ENCODE measurements at regions not wholly inside any gene's neighbourhood (a gene's known extent, or its start where the extent isn't known, plus 50 kb on each side); places are given as distances from the start of the nearest gene placed in this dataset.
"Not testable (repeated sequence)": the region's sequence is repeated elsewhere in the genome, so short reads cannot be mapped to it uniquely, and the experiment has no call there.

DNA sequence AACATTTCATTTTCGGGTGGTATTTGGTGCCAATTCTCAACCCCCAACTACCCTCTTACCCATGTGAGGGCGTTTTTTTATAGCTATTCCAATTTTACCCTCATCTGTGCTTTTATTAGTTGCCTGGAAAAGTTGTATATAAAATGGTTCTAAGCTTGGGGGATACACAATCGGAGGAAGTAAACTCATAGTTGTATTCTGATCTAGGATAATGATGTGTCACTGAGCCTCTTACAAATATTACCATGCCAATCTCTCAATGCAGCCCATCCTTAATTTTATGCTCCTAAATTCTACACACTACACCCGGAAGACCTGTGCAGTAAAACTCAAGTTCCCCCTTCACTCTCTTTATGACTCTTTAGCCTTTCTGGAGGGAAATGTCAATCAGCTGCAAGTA lies 1206.5 kb upstream of the FLRT2 start:
- H3K9me3 ChIP-seq (ENCODE audit: low read depth, low read length), result no peaks in the 10 kb centered on the region
- no peak overlapping the region for H3K9ac ChIP-seq (ENCODE audit: insufficient read length)
- no peaks in the 10 kb centered on the region for H3K36me3 ChIP-seq (ENCODE audit: insufficient read depth, low read length)
- H3K27ac ChIP-seq, result no peak overlapping the region
- DNase-seq (ENCODE audit: low read depth, low spot score), result no peak
- H3K4me3 ChIP-seq, result no peak overlapping the region
- TF ChIP-seq EZH2 (IDR thresholded peaks at IDR 0.05), result no peak
- no peak for TF ChIP-seq FOXP2 (optimal IDR thresholded peaks at IDR 0.05; ENCODE audit: control extremely low read depth, extremely low read length, insufficient read depth)
- no peak for TF ChIP-seq POLR2AphosphoS5 (IDR thresholded peaks at IDR 0.05; ENCODE audit: borderline replicate concordance, low read depth, low read length)

DNA sequence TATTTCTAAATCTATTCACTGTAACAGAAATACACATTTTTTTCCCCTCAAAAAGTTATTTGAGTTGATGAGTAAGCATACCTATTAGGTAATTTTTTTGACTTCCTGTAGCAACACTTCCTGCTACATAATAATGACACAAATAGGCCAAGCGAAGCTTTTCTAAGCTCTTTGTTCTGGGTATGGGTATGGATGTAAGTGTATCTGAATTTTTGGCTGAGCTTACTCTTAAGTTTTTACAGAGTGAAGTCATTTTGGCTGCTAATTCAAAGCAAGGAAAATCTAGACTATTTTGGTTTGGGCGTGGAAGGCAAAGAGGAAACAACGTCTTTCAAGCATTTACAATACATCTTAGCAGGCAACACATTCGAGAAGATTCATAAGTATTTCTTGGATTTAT lies 1206.0 kb upstream of the FLRT2 start:
- no peak overlapping the region for H3K4me3 ChIP-seq
- DNase-seq (ENCODE audit: low read depth, low spot score), result no peak
- no peak for TF ChIP-seq EZH2 (IDR thresholded peaks at IDR 0.05)
- no peak overlapping the region for H3K9ac ChIP-seq (ENCODE audit: insufficient read length)
- H3K36me3 ChIP-seq (ENCODE audit: insufficient read depth, low read length), result no peaks in the 10 kb centered on the region
- no peak overlapping the region for H3K27ac ChIP-seq
- H3K9me3 ChIP-seq (ENCODE audit: low read depth, low read length), result no peaks in the 10 kb centered on the region

DNA sequence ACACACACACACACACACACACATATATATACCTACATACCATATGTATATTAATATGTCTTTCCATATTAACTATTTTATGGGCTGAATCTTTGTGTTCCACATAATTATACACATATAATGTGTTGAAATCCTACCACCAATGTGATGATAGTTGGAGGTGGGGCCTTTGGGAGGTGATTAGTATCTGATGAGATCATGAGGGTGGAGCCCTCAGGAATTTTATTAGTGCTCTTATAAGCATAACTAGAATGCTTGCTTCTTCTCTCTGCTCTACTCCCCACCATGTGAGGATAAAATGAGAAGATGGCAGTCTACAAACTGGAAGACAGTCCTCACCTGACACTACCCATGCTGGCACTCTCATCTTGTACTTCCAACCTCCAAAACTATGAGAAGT lies 1193.5 kb upstream of the FLRT2 start:
- Histone ChIP-seq H3K36me3 (ENCODE audit: insufficient read depth, low read length) (no peaks in the 10 kb centered on the region), H3K9ac (ENCODE audit: insufficient read length) (no peak overlapping the region), H3K27ac (no peak overlapping the region), H3K9me3 (ENCODE audit: low read depth, low read length) (no peaks in the 10 kb centered on the region), H3K4me3 (no peak overlapping the region)
- no peak for TF ChIP-seq EZH2 (IDR thresholded peaks at IDR 0.05)
- no peak for TF ChIP-seq FOXP2 (optimal IDR thresholded peaks at IDR 0.05; ENCODE audit: control extremely low read depth, extremely low read length, insufficient read depth)
- no peak for TF ChIP-seq POLR2AphosphoS5 (IDR thresholded peaks at IDR 0.05; ENCODE audit: borderline replicate concordance, low read depth, low read length)
- DNase-seq (ENCODE audit: low read depth, low spot score), result no peak

DNA sequence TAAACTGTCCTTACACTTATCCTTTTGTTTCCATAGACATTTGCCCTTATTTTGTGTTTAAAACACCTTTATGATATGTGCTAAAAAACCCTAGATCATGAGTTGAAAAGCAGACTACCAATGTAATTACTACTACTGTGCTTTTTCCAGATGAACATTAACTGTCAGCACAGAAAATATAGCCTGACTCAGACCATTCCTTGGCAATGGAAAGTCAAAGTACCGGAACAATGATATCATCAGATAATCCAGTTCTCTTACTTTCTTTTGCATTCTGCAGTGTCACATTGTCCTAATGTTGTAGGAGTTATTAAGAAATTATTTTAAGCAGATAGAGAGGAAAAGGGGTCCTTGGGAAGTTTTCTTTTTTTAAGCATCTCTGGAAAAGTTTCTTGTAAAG lies 1189.0 kb upstream of the FLRT2 start:
- H3K36me3 ChIP-seq (ENCODE audit: insufficient read depth, low read length), result no peaks in the 10 kb centered on the region
- H3K27ac ChIP-seq, result no peak overlapping the region
- no peak overlapping the region for H3K4me3 ChIP-seq
- TF ChIP-seq FOXP2 (optimal IDR thresholded peaks at IDR 0.05; ENCODE audit: control extremely low read depth, extremely low read length, insufficient read depth) (no peak), EZH2 (IDR thresholded peaks at IDR 0.05) (no peak), POLR2AphosphoS5 (IDR thresholded peaks at IDR 0.05; ENCODE audit: borderline replicate concordance, low read depth, low read length) (no peak)
- peaks cover 8% of the 10 kb centered on the region; the same call in 1 of the 2 replicates for H3K9me3 ChIP-seq (ENCODE audit: low read depth, low read length)
- H3K9ac ChIP-seq (ENCODE audit: insufficient read length), result no peak overlapping the region
- DNase-seq (ENCODE audit: low read depth, low spot score), result no peak

DNA sequence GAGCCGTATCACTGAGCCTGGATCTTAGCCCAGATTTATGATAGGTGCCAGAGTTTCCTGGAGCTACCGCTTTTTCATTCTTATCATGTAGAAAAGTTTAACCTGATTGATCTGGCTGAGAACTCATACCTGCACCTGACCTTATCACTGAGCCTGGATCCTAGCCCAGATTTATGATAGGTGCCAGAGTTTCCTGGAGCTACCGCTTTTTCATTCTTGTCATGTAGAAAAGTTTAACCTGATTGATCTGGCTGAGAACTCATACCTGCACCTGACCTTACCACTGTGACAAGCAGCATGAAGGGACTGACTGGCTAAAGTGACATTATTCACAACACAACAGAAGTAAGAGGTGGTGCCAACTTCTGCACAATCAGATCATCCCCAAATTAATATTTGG lies 1188.1 kb upstream of the FLRT2 start:
- H3K36me3 ChIP-seq (ENCODE audit: insufficient read depth, low read length); H3K27ac ChIP-seq; H3K9ac ChIP-seq (ENCODE audit: insufficient read length); DNase-seq (ENCODE audit: low read depth, low spot score); H3K4me3 ChIP-seq; H3K9me3 ChIP-seq (ENCODE audit: low read depth, low read length): not testable (repeated sequence)

DNA sequence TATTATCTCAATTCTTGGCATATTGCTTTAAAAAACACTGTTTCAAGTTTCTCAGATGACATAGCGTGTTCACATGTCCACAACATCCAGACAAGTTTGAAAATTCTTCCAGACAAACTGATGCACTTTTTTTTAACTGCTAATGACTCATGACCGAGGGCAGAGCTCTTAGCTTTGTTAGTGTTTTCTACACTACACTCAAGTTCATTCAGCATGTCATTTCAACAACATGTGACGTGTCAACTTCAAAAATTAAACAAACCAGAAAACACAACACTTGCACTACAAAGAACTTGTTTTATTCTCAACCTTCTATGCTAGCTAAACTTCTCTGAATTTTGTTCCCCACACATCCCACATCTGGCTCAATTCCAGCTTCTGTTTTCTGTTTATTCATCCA lies 1186.3 kb upstream of the FLRT2 start:
- H3K9me3 ChIP-seq (ENCODE audit: low read depth, low read length), result peaks cover 8% of the 10 kb centered on the region; the same call in 1 of the 2 replicates
- H3K4me3 ChIP-seq, result no peak overlapping the region
- no peak for DNase-seq (ENCODE audit: low read depth, low spot score)
- H3K9ac ChIP-seq (ENCODE audit: insufficient read length), result no peak overlapping the region
- no peak for TF ChIP-seq POLR2AphosphoS5 (IDR thresholded peaks at IDR 0.05; ENCODE audit: borderline replicate concordance, low read depth, low read length)
- H3K27ac ChIP-seq, result no peak overlapping the region
- H3K36me3 ChIP-seq (ENCODE audit: insufficient read depth, low read length), result no peaks in the 10 kb centered on the region

DNA sequence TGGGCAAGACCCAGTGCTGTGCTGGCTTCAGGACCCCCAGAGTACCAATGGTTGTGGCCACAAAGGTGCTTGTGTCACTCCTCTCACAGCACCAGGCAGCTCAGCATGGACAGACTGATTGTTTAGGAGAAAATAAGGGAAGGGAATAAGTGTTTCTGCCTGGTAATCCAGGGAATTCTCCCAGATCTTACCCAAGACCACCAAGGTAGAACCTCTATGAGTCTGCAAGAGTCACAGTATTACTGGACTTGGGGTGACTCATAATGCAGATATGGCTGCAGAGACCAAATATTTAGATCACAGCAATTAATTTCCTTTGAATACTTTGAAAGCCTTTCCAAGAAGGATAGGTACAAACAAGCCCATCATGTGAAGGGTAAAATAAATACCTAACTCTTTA lies 1178.3 kb upstream of the FLRT2 start:
- Histone ChIP-seq H3K4me3 (no peak overlapping the region), H3K36me3 (ENCODE audit: insufficient read depth, low read length) (no peaks in the 10 kb centered on the region), H3K27ac (no peak overlapping the region), H3K9me3 (ENCODE audit: low read depth, low read length) (no peaks in the 10 kb centered on the region), H3K9ac (ENCODE audit: insufficient read length) (no peak overlapping the region)
- DNase-seq (ENCODE audit: low read depth, low spot score), result no peak
- no peak for TF ChIP-seq POLR2AphosphoS5 (IDR thresholded peaks at IDR 0.05; ENCODE audit: borderline replicate concordance, low read depth, low read length)
- no peak for TF ChIP-seq FOXP2 (optimal IDR thresholded peaks at IDR 0.05; ENCODE audit: control extremely low read depth, extremely low read length, insufficient read depth)
- TF ChIP-seq EZH2 (IDR thresholded peaks at IDR 0.05), result no peak

DNA sequence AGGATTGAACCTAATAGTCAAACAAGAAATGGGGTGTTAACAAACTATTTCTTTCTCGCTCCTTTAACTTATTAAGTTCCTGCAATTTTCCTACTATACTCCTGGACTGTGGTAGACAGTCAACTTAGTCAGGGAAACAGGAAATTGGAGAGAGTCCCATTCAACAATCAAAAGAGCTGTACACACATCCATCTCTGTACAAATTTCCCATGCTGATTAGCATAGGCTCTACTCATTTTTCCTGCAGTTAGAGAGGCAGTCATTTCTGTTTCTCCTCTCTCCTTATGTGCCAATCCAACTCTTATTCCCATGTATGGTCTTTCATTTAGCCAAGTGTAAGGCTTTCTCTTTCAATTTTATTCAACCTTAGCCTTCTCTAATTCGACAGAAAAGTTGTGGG lies 1168.5 kb upstream of the FLRT2 start:
- H3K27ac ChIP-seq, result no peak overlapping the region
- H3K9me3 ChIP-seq (ENCODE audit: low read depth, low read length), result no peaks in the 10 kb centered on the region; the same call in 1 of the 2 replicates
- TF ChIP-seq POLR2AphosphoS5 (IDR thresholded peaks at IDR 0.05; ENCODE audit: borderline replicate concordance, low read depth, low read length) (no peak), FOXP2 (optimal IDR thresholded peaks at IDR 0.05; ENCODE audit: control extremely low read depth, extremely low read length, insufficient read depth) (no peak), EZH2 (IDR thresholded peaks at IDR 0.05) (no peak)
- no peaks in the 10 kb centered on the region for H3K36me3 ChIP-seq (ENCODE audit: insufficient read depth, low read length)
- H3K4me3 ChIP-seq, result no peak overlapping the region
- DNase-seq (ENCODE audit: low read depth, low spot score), result no peak
- no peak overlapping the region for H3K9ac ChIP-seq (ENCODE audit: insufficient read length)

DNA sequence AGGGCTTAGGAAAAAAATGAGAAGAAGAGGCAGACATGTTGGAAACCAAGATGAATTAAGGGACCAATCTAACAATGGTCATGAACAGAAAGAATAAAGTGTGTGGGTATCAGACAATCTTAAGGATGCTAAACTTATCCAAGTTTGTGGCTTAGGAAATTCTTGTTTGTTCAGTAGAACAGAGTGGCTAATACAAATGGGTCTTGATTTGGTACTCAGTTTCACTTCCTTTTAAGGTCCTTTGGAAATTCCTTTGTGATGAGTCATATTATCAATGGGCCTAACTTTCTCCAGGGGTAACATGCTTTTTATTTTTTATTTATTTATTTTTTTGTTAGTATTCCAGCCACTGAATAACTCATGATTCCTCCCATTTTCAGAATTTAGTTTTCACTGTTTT lies 1154.7 kb upstream of the FLRT2 start:
- Histone ChIP-seq H3K27ac (no peak overlapping the region), H3K9ac (ENCODE audit: insufficient read length) (no peak overlapping the region), H3K36me3 (ENCODE audit: insufficient read depth, low read length) (no peaks in the 10 kb centered on the region), H3K9me3 (ENCODE audit: low read depth, low read length) (no peaks in the 10 kb centered on the region), H3K4me3 (no peak overlapping the region)
- TF ChIP-seq EZH2 (IDR thresholded peaks at IDR 0.05) (no peak), FOXP2 (optimal IDR thresholded peaks at IDR 0.05; ENCODE audit: control extremely low read depth, extremely low read length, insufficient read depth) (no peak), POLR2AphosphoS5 (IDR thresholded peaks at IDR 0.05; ENCODE audit: borderline replicate concordance, low read depth, low read length) (no peak)
- DNase-seq (ENCODE audit: low read depth, low spot score), result no peak
